Nephron progenitor cell (in vitro differentiated cells): ENCODE measurements at regions not wholly inside any gene's neighbourhood (a gene's known extent, or its start where the extent isn't known, plus 50 kb on each side); places are given as distances from the start of the nearest gene placed in this dataset.
A peak's percentile ranks its signal among the peaks of the same experiment; 100 is the strongest.

Experiments used
- DNase-seq: peaks from one replicate; pipeline ENCODE4 v3.0.0; 2021
- H3K27ac Mint-ChIP-seq: 2 replicates; pipeline ENCODE4 v1.8.0; 2021; ENCODE audit warnings: mild to moderate bottlenecking, moderate library complexity, mixed read lengths
- H3K27me3 Mint-ChIP-seq: 2 replicates; pipeline ENCODE4 v1.8.0; 2021; ENCODE audit warnings: mild to moderate bottlenecking, low read depth, mixed read lengths; ENCODE audit not compliant: poor library complexity
- H3K36me3 Mint-ChIP-seq: 2 replicates; pipeline ENCODE4 v1.8.0; 2021; ENCODE audit warnings: low read depth, mixed read lengths
- H3K4me1 Mint-ChIP-seq: 2 replicates; pipeline ENCODE4 v1.8.0; 2021; ENCODE audit warnings: mixed read lengths
- H3K4me3 Mint-ChIP-seq: 2 replicates; pipeline ENCODE4 v1.8.0; 2021; ENCODE audit warnings: mild to moderate bottlenecking, moderate library complexity, mixed read lengths
- H3K9me3 Mint-ChIP-seq: 2 replicates; pipeline ENCODE4 v1.8.0; 2021; ENCODE audit warnings: mild to moderate bottlenecking, moderate library complexity, mixed read lengths
- TF ChIP-seq, protein P1 (sequence below): fragments of 200-600 bp; sonication (generic); IDR thresholded peaks from 2 replicates; pipeline ENCODE4 v1.5.0; 2021; ENCODE audit warnings: antibody characterized with exemption

DNA sequence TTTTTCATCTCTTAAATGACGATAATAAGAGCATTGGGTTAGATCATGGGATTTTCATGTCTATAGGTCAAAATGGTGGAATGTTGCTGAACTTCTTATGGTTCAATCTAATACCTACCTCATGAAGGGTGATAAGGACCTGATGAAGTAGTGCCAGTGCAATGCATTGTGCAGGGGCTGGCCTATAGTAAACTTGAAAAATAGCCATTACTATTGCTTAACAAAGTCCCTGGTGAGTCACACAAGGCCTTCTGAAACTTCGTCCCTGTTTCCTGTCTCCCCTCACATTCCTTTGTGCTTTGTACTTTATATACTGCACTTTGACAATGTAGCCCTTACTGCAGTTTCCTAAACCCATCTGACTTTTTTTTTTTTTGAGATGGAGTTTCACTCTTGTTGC is 515.9 kb downstream of the SLC4A3 start:
- H3K36me3 Mint-ChIP-seq: peaks cover 10% of the 10 kb centered on the region
- peaks cover 13% of the 10 kb centered on the region for H3K4me1 Mint-ChIP-seq
- peaks cover 27% of the 10 kb centered on the region for H3K9me3 Mint-ChIP-seq
- H3K4me3 Mint-ChIP-seq: no peak overlapping the region
- DNase-seq: no peak
- H3K27me3 Mint-ChIP-seq: peaks cover 3% of the 10 kb centered on the region
- H3K27ac Mint-ChIP-seq: no peak overlapping the region
- TF ChIP-seq, protein P1, sequence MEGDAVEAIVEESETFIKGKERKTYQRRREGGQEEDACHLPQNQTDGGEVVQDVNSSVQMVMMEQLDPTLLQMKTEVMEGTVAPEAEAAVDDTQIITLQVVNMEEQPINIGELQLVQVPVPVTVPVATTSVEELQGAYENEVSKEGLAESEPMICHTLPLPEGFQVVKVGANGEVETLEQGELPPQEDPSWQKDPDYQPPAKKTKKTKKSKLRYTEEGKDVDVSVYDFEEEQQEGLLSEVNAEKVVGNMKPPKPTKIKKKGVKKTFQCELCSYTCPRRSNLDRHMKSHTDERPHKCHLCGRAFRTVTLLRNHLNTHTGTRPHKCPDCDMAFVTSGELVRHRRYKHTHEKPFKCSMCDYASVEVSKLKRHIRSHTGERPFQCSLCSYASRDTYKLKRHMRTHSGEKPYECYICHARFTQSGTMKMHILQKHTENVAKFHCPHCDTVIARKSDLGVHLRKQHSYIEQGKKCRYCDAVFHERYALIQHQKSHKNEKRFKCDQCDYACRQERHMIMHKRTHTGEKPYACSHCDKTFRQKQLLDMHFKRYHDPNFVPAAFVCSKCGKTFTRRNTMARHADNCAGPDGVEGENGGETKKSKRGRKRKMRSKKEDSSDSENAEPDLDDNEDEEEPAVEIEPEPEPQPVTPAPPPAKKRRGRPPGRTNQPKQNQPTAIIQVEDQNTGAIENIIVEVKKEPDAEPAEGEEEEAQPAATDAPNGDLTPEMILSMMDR: no peak

DNA sequence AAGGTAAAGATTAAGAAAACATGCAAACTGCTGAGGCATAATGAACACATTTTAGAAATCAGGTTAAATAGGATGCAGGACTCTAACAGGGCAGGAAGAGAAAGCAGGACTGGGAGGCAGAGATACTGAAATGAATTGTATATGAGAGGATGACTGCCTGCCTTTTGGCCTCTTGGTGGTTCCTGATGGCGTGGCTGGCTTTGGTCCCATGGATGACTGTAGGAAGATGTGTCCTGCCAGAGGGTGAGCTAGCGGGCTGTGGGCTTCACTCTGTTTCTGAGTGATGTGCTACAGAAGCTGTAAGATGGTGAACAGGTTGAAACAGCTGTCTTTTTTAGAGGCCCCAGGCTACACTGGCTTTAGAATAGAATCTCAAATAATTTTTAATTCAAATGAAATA is 517.0 kb downstream of the SLC4A3 start:
- peak overlapping the region; percentile 6 for H3K27ac Mint-ChIP-seq
- DNase-seq: no peak
- H3K27me3 Mint-ChIP-seq: peaks cover 3% of the 10 kb centered on the region
- H3K4me3 Mint-ChIP-seq: no peak overlapping the region
- peaks cover 13% of the 10 kb centered on the region for H3K4me1 Mint-ChIP-seq
- TF ChIP-seq, protein P1: no peak
- peaks cover 10% of the 10 kb centered on the region for H3K36me3 Mint-ChIP-seq
- H3K9me3 Mint-ChIP-seq: peaks cover 27% of the 10 kb centered on the region

DNA sequence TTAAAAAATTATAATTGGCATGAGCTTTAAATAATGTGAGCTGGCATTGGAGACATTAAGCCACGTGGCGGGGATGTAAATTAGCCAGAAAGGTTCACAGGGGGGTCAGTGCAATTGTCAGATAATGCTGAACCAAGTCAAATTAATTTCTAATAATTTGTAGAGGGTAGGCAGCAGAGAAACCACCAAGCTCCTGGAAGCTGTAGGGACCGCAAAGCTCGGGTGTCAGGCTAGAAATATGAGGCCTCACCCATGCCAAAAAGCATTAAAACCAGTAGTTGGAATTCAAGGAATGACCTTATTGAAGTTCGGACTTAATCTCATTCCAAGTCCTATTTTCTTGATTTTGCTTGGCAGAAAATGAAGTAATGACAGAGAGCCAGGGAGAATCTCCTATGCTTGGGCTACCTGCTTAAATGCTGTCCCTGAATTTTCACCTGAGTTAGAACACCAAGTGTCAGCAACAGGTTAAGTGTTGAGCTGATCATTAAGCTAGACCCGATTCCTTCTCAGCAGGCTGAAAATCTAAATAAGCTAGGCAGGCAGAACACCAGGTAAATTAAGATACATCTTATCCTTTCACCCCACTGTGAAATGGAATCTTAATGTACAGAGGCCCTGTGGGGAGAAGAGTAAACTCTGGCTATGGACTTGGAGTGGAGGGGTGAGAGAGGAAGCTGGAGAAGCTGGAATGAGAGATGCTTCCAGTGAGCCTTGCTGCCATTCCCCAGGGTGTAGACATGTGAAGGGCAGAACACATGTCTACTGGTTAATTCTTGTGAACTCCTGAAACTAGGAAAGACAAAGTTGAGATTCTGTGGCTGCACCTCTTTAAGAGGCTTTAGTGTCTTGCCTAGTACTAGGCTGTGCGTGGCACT is 520.0 kb downstream of the SLC4A3 start:
- H3K4me1 Mint-ChIP-seq: peaks cover 17% of the 10 kb centered on the region
- H3K4me3 Mint-ChIP-seq: no peak overlapping the region
- TF ChIP-seq, protein P1: no peak
- no peak for DNase-seq
- H3K36me3 Mint-ChIP-seq: peaks cover 4% of the 10 kb centered on the region
- H3K27me3 Mint-ChIP-seq: peaks cover 3% of the 10 kb centered on the region
- H3K9me3 Mint-ChIP-seq: peaks cover 9% of the 10 kb centered on the region
- H3K27ac Mint-ChIP-seq: no peak overlapping the region

DNA sequence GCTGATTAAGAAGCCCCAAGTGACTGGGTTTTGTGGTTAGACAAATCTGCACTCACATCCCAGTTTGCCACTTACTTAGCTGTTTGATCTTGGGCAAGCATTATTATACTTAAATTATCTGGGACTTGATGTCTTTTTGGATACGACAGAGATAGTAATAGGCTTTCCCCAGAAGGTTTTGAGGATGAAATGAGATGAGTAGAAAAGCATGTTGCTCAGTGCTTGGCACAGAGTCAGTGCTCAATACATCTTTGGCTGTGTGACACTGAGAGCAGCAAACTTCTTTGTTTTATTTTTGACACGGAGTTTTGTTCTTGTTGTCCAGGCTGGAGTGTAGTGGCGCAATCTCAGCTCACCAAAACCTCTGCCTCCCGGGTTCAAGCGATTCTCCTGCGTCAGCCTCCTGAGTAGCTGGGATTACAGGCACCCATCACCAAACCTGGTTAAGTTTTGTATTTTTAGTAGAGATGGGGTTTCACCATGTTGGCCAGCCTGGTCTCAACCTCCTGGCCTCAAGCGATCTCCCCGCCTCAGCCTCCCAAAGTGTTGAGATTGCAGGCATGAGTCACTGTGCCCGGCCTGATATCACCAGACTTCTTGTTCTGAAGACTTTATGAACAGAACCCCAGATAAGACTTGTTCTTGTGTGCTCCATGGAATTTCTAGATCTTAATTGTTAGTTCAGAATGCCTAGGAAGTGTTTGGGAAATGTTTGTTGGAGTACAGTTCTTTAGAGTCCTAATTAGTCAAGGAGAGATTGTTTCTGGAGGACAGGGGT is 521.2 kb downstream of the SLC4A3 start:
- H3K4me3 Mint-ChIP-seq: no peak overlapping the region
- no peak overlapping the region for H3K27ac Mint-ChIP-seq
- H3K27me3 Mint-ChIP-seq: peaks cover 3% of the 10 kb centered on the region
- DNase-seq: no peak
- TF ChIP-seq, protein P1: no peak
- H3K36me3 Mint-ChIP-seq: no peaks in the 10 kb centered on the region
- no peaks in the 10 kb centered on the region for H3K9me3 Mint-ChIP-seq
- H3K4me1 Mint-ChIP-seq: peaks cover 19% of the 10 kb centered on the region

DNA sequence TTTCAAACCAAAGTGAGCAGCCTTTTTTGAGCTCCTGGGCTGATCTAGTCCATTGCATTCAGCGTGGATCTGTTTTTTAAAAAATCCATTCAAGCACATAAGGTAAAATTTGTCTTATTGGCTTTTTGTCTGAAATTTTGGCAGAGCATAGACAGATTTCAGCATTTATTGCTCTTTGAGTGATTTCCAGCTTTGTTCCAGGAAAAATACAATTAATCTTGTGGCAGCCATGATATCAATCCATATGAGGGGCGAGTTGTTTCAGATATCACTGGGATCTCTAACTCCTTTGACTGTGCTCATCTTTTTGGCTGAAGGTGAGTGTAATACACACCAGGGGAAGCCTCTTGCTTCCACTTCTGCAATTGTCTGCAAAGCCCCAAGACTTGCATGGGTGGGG is 523.9 kb downstream of the SLC4A3 start:
- Mint-ChIP-seq H3K27me3 (peaks cover 3% of the 10 kb centered on the region), H3K36me3 (no peaks in the 10 kb centered on the region), H3K9me3 (no peaks in the 10 kb centered on the region), H3K4me3 (no peak overlapping the region), H3K27ac (no peak overlapping the region), H3K4me1 (peaks cover 19% of the 10 kb centered on the region)
- DNase-seq: no peak
- TF ChIP-seq, protein P1: no peak
